Panc1 (cell line): ENCODE measurements at regions not wholly inside any gene's neighbourhood (a gene's known extent, or its start where the extent isn't known, plus 50 kb on each side); places are given as distances from the start of the nearest gene placed in this dataset.
"Not testable (repeated sequence)": the region's sequence is repeated elsewhere in the genome, so short reads cannot be mapped to it uniquely, and the experiment has no call there.

Experiments used
- ATAC-seq: fragments of 200-7000 bp; cut with Tn5 transposase; 2 replicates; pipeline ENCODE4 v1.9.1; 2020; ENCODE audit warnings: mild to moderate bottlenecking, moderate library complexity
- BruUV-seq: library from RNA; stranded (reverse); fragments of 400-500 nt; replicated peaks from 2 replicates; lab custom pipeline; 2021; lab: Mats Ljungman, UMichigan
- CTCF ChIA-PET: fragments of 300-600 bp; sonication (Branson Sonifier 250); formaldehyde crosslinking; loops from one replicate; lab custom pipeline; 2022; ENCODE audit warnings: antibody characterized with exemption; lab: Charles Lee
- POLR2A ChIA-PET: fragments of 300-600 bp; sonication (Branson Sonifier 250); formaldehyde crosslinking; loops from one replicate; lab custom pipeline; 2022; ENCODE audit warnings: antibody characterized with exemption; lab: Charles Lee
- DNase-seq: peaks from one replicate; pipeline ENCODE4 v3.0.0-alpha.2; 2010; ENCODE audit warnings: low read depth, low spot score
- H3K27ac ChIP-seq: 2 replicates; pipeline ENCODE4 v1.5.1; 2011; ENCODE audit warnings: mild to moderate bottlenecking, low read length, inconsistent platforms
- H3K27me3 ChIP-seq: fragments of 200-500 bp; sonication (Bioruptor generic); 2 replicates; pipeline ENCODE4 v1.6.0; 2014; ENCODE audit warnings: low read length, inconsistent platforms; ENCODE audit not compliant: control insufficient read depth, insufficient read depth
- H3K36me3 ChIP-seq: fragments of 200-500 bp; sonication (Bioruptor generic); 2 replicates; pipeline ENCODE4 v1.5.1; 2014; ENCODE audit warnings: inconsistent platforms, mild to moderate bottlenecking, low read length, moderate library complexity; ENCODE audit not compliant: control insufficient read depth, insufficient read depth
- H3K4me1 ChIP-seq: 2 replicates; pipeline ENCODE4 v1.5.1; 2011; ENCODE audit warnings: inconsistent platforms, mild to moderate bottlenecking, low read length, moderate library complexity; ENCODE audit not compliant: control insufficient read depth, insufficient read depth
- H3K4me3 ChIP-seq, 2 experiments: 2 replicates each; pipeline ENCODE4 v1.5.1; 2011 to 2012; ENCODE audit warnings: low read depth in 2 of 2, low read length in 2 of 2, mild to moderate bottlenecking in 2 of 2, inconsistent platforms in 1 of 2, moderate library complexity in 1 of 2
- H3K9me3 ChIP-seq: fragments of 200-500 bp; sonication (Bioruptor generic); 2 replicates; pipeline ENCODE4 v1.5.1; 2014; ENCODE audit warnings: low read depth, mild to moderate bottlenecking, inconsistent platforms, low read length, moderate library complexity; ENCODE audit not compliant: control insufficient read depth, insufficient read depth
- CTCF ChIP-seq: fragments of 450-650 bp; IDR thresholded peaks from 2 replicates; pipeline ENCODE4 v1.5.1; 2017; ENCODE audit warnings: mild to moderate bottlenecking
- POLR2AphosphoS5 ChIP-seq: IDR thresholded peaks from 2 replicates; pipeline ENCODE4 v1.6.1; 2012; ENCODE audit warnings: mild to moderate bottlenecking, low read depth, low read length, moderate library complexity
- REST ChIP-seq, 2 experiments: IDR thresholded peaks; 2 replicates each; pipeline ENCODE4 v1.6.1; 2011 to 2012; ENCODE audit warnings: low read depth in 2 of 2, control low read depth in 1 of 2, low read length in 1 of 2, mild to moderate bottlenecking in 1 of 2, moderate library complexity in 1 of 2; ENCODE audit not compliant: insufficient read depth in 1 of 2
- SIN3A ChIP-seq: IDR thresholded peaks from 2 replicates; pipeline ENCODE4 v1.6.1; 2012; ENCODE audit warnings: low read depth, mild to moderate bottlenecking, low read length, moderate library complexity, borderline replicate concordance; ENCODE audit not compliant: insufficient read depth
- TCF7L2 ChIP-seq: IDR thresholded peaks from 2 replicates; pipeline ENCODE4 v1.6.1; 2011; ENCODE audit warnings: mild to moderate bottlenecking, low read depth, low read length, inconsistent platforms
- in situ Hi-C: cut with HindIII; loops from 2 replicates; pipeline ENCODE4 v1.10.0; 2016; ENCODE audit warnings: low sequenced_read_pairs, low pct_unique_long_range_greater_than_20kb
- intact Hi-C: fragments of 100-400 bp; cut with micrococcal nuclease; formaldehyde crosslinking; loops from one replicate; pipeline ENCODE4 v1.10.0; 2022; ENCODE audit not compliant: unreplicated experiment

- no peak for ATAC-seq
- ChIA-PET POLR2A (no interaction called here), CTCF (no interaction called here)
- in situ Hi-C loops (no loop called here), intact Hi-C loops (no loop called here)
- no TSS peak for BruUV-seq
- Histone ChIP-seq H3K27ac (no peak overlapping the region), H3K4me3 (no peak overlapping the region), H3K9me3 (no peaks in the 10 kb centered on the region), H3K36me3 (no peaks in the 10 kb centered on the region), H3K27me3 (no peaks in the 10 kb centered on the region), H3K4me1 (no peaks in the 10 kb centered on the region)
- no peak for DNase-seq
- no peak for TF ChIP-seq REST (IDR thresholded peaks at IDR 0.05; ENCODE audit: insufficient read depth in 1 of 2, low read depth in 2 of 2, low read length in 1 of 2)
- TF ChIP-seq TCF7L2 = no peak
- no peak for TF ChIP-seq CTCF
- TF ChIP-seq SIN3A = no peak
Observed at GRCh38 chr1:172941945-172942344, 108.8 kb downstream of the TNFSF18 start.

DNA sequence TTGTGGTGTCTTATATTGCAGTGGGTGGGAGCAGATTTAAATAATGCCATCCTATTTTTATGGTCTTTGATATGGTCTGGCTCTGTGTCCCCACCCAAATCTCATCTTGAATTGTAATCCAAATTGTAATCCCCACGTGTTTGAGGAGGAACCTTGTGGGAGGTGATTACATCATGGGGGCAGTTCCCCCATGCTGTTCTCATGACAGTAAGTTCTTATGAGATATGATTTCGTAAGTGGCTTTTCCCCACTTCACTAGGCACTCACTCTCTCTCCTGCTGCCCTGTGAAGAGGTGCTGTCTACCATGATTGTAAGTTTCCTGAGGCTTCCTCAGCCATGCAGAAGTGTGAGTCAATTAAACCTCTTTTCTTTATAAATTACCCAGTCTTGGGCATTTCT is 107.6 kb downstream of the TNFSF18 start:
- DNase-seq, H3K27me3 ChIP-seq, BruUV-seq, ATAC-seq, CTCF ChIA-PET, POLR2A ChIA-PET, H3K4me3 ChIP-seq, H3K36me3 ChIP-seq, in situ Hi-C loops, H3K27ac ChIP-seq, intact Hi-C loops, H3K4me1 ChIP-seq, H3K9me3 ChIP-seq: not testable (repeated sequence)

DNA sequence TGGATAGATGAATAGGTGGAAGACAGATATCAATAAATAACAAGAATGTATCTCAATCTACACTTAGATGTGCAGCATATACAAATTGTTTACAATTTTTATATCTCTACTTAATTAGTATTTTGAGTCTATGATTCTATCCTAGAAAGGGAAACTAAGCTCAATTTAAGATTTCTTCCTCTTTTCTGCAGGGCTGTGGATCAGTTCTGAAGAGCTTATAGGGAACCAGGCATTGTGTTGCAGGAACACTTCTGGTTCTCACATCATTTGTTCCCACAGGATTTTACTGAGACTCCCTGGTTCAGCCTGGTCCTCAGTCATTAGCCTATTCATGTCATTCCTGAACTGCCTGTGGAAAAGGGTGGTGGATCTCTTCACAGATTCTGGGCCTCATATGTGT is 105.8 kb downstream of the TNFSF18 start:
- ChIA-PET POLR2A (no interaction called here), CTCF (no interaction called here)
- intact Hi-C loops = no loop called here
- no peak for DNase-seq
- Histone ChIP-seq H3K4me1 (no peaks in the 10 kb centered on the region), H3K27me3 (no peaks in the 10 kb centered on the region), H3K27ac (no peak overlapping the region), H3K9me3 (no peaks in the 10 kb centered on the region), H3K4me3 (no peak overlapping the region), H3K36me3 (no peaks in the 10 kb centered on the region)
- in situ Hi-C loops = no loop called here
- BruUV-seq = no TSS peak
- TF ChIP-seq REST (IDR thresholded peaks at IDR 0.05; ENCODE audit: insufficient read depth in 1 of 2, low read depth in 2 of 2, low read length in 1 of 2) (no peak), TCF7L2 (no peak), POLR2AphosphoS5 (no peak), CTCF (no peak), SIN3A (no peak)
- no peak for ATAC-seq
